HCT116 (cell line): ENCODE measurements at regions not wholly inside any gene's neighbourhood (a gene's known extent, or its start where the extent isn't known, plus 50 kb on each side); places are given as distances from the start of the nearest gene placed in this dataset.

Experiments
- ATAC-seq: fragments of 200-7000 bp; cut with Tn5 transposase; 2 replicates; pipeline ENCODE4 v1.9.1; 2020; ENCODE audit warnings: mild to moderate bottlenecking, moderate library complexity
- BruUV-seq: library from RNA; stranded (reverse); fragments of 400-500 nt; replicated peaks from 2 replicates; lab custom pipeline; 2021; lab: Mats Ljungman, UMichigan
- CTCF ChIA-PET: fragments of 300-600 bp; sonication (Branson Sonifier 250); formaldehyde crosslinking; loops from one replicate; lab custom pipeline; 2021; ENCODE audit warnings: antibody characterized with exemption; lab: Charles Lee
- POLR2A ChIA-PET: fragments of 300-600, 350-600 bp; sonication (Branson Sonifier 250); formaldehyde crosslinking; loops from one replicate; lab custom pipeline; 2021; ENCODE audit warnings: antibody characterized with exemption; lab: Charles Lee
- RAD21 ChIA-PET, 2 experiments: fragments of 300-600 bp; sonication (Branson Sonifier 250); formaldehyde crosslinking; loops; one replicate each; lab custom pipeline; 2023; ENCODE audit warnings: low total read pairs in 2 of 2; ENCODE audit not compliant: uncharacterized antibody in 2 of 2, unreplicated experiment in 2 of 2, low non-redundant PET in 1 of 2; lab: Charles Lee
- DNase-seq: peaks from one replicate; pipeline ENCODE4 v3.0.0-alpha.2; 2010; ENCODE audit warnings: low read depth, low spot score
- H2AFZ ChIP-seq: fragments of 200-600 bp; shearing (Covaris generic), sonication (generic); 2 replicates; pipeline ENCODE4 v1.6.1; 2017; ENCODE audit warnings: low read depth, mixed run types, mixed read lengths, antibody characterized with exemption, low read length; ENCODE audit not compliant: poor library complexity, severe bottlenecking
- H3K27ac ChIP-seq: 2 replicates; pipeline ENCODE4 v1.5.1; 2012; ENCODE audit warnings: low read depth, low read length
- H3K27me3 ChIP-seq: fragments of 200-600 bp; sonication (generic); 2 replicates; pipeline ENCODE4 v1.6.1; 2016; ENCODE audit warnings: mixed run types, low read length, mixed read lengths; ENCODE audit not compliant: insufficient read depth
- H3K36me3 ChIP-seq, 2 experiments: fragments of 200-500 bp in 1 of 2; fragments of 200-600 bp in 1 of 2; sonication (Bioruptor generic) in 1 of 2; sonication (generic) in 1 of 2; 2 replicates each; pipeline versions ENCODE4 v1.5.1 to v1.6.1; 2014 to 2016; ENCODE audit warnings: low read length in 2 of 2, inconsistent platforms in 1 of 2, mixed read lengths in 1 of 2, mixed run types in 1 of 2; ENCODE audit not compliant: insufficient read depth in 2 of 2, control insufficient read depth in 1 of 2
- H3K4me1 ChIP-seq, 2 experiments: fragments of 200-600 bp in 1 of 2; sonication (generic) in 1 of 2; 2 replicates each; pipeline versions ENCODE4 v1.5.1 to v1.6.1; 2012 to 2017; ENCODE audit warnings: low read length in 2 of 2, inconsistent platforms in 1 of 2, mild to moderate bottlenecking in 1 of 2, mixed read lengths in 1 of 2, mixed run types in 1 of 2, moderate library complexity in 1 of 2; ENCODE audit not compliant: insufficient read depth in 2 of 2, control insufficient read depth in 1 of 2
- H3K4me2 ChIP-seq: fragments of 200-600 bp; sonication (generic); 2 replicates; pipeline ENCODE4 v1.6.1; 2017; ENCODE audit warnings: mixed run types, low read length, mixed read lengths
- H3K4me3 ChIP-seq, 2 experiments: fragments of 200-600 bp in 1 of 2; sonication (generic) in 1 of 2; replicated peaks in 1 of 2; 2 replicates each; pipeline ENCODE4 v1.5.1; 2011 to 2016; ENCODE audit warnings: low read length in 2 of 2, control low read depth in 1 of 2, low read depth in 1 of 2, mild to moderate bottlenecking in 1 of 2, mixed read lengths in 1 of 2, mixed run types in 1 of 2
- H3K79me2 ChIP-seq: fragments of 200-600 bp; sonication (generic); 2 replicates; pipeline ENCODE4 v1.6.1; 2017; ENCODE audit warnings: mild to moderate bottlenecking, mixed run types, low read length, moderate library complexity, mixed read lengths; ENCODE audit not compliant: insufficient read depth
- H3K9ac ChIP-seq: fragments of 200-600 bp; sonication (generic); 2 replicates; pipeline ENCODE4 v1.6.1; 2016; ENCODE audit warnings: low read length, mixed read lengths
- H3K9me2 ChIP-seq: fragments of 200-600 bp; sonication (generic), shearing (Covaris generic); 2 replicates; pipeline ENCODE4 v1.6.1; 2017; ENCODE audit warnings: mixed run types, mild to moderate bottlenecking, moderate library complexity; ENCODE audit not compliant: insufficient read depth
- H3K9me3 ChIP-seq, 2 experiments: fragments of 200-500 bp in 1 of 2; fragments of 200-600 bp in 1 of 2; sonication (Bioruptor generic) in 1 of 2; sonication (generic) in 1 of 2; 2 replicates each; pipeline ENCODE4 v1.6.1; 2014 to 2017; ENCODE audit warnings: low read length in 2 of 2, mixed read lengths in 2 of 2, inconsistent platforms in 1 of 2, low read depth in 1 of 2, mild to moderate bottlenecking in 1 of 2, mixed run types in 1 of 2, moderate library complexity in 1 of 2; ENCODE audit not compliant: control insufficient read depth in 1 of 2, insufficient read depth in 1 of 2
- H4K20me1 ChIP-seq: fragments of 200-600 bp; sonication (generic), shearing (Covaris generic); 2 replicates; pipeline ENCODE4 v1.6.1; 2017; ENCODE audit warnings: mixed run types, mild to moderate bottlenecking, moderate library complexity; ENCODE audit not compliant: insufficient read depth
- CBX3 ChIP-seq: IDR thresholded peaks from 2 replicates; pipeline ENCODE4 v1.6.1; 2012; ENCODE audit warnings: low read depth
- EZH2 ChIP-seq: fragments of 200-600 bp; sonication (generic); IDR thresholded peaks from 2 replicates; pipeline ENCODE4 v1.6.1; 2017; ENCODE audit warnings: antibody characterized with exemption, mixed run types
- FOSL1 ChIP-seq: IDR thresholded peaks from 2 replicates; pipeline ENCODE4 v1.6.1; 2012; ENCODE audit warnings: low read depth
- POLR2AphosphoS5 ChIP-seq: IDR thresholded peaks from 2 replicates; pipeline ENCODE4 v1.6.1; 2011; ENCODE audit warnings: mild to moderate bottlenecking, low read depth, low read length, moderate library complexity
- SIN3A ChIP-seq: IDR thresholded peaks from 2 replicates; pipeline ENCODE4 v1.6.1; 2012; ENCODE audit warnings: low read depth
- SRF ChIP-seq: IDR thresholded peaks from 2 replicates; pipeline ENCODE4 v1.6.1; 2012; ENCODE audit warnings: low read depth
- YY1 ChIP-seq: IDR thresholded peaks from 2 replicates; pipeline ENCODE4 v1.6.1; 2011; ENCODE audit warnings: low read length, low read depth, moderate library complexity, mild to moderate bottlenecking; ENCODE audit not compliant: insufficient replicate concordance; ENCODE audit errors: extremely low read depth
- ZNF274 ChIP-seq: fragments of 200-500 bp; sonication (Bioruptor generic); IDR thresholded peaks from 2 replicates; pipeline ENCODE4 v1.6.1; 2014; ENCODE audit warnings: mild to moderate bottlenecking, low read depth, low read length, inconsistent platforms
- intact Hi-C: fragments of 100-400 bp; cut with micrococcal nuclease; formaldehyde crosslinking; loops from 2 replicates; pipeline ENCODE4 v1.10.0; 2022
- TF ChIP-seq, protein P1 (sequence below): IDR thresholded peaks from 2 replicates; pipeline ENCODE4 v1.6.1; 2012; ENCODE audit warnings: low read depth
- TF ChIP-seq, protein P2 (sequence below): IDR thresholded peaks from 2 replicates; pipeline ENCODE4 v1.6.1; 2011; ENCODE audit warnings: mild to moderate bottlenecking, low read length, moderate library complexity; ENCODE audit not compliant: insufficient replicate concordance; ENCODE audit errors: extremely low read depth

DNA sequence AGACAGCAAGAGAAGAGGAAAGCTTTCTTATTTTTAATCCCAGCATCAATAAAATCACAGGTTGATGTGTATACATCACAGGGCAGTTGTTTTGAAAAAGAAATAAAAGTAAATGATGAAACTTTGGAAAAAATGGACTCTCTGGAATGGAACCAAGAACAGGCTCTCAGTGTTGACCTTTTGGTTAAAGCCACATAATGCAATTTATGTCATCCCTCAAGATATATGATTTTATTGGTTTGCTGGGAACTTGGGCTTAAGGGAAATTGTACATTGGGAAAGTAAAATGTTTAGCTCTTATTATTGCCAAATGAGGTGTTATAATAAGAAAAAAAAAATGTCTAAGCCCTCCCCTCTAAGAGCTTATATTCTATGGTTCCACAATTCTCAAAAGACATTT, 139.8 kb upstream of the MTNR1B start:
- H3K9me3 ChIP-seq, result no peaks in the 10 kb centered on the region
- H4K20me1 ChIP-seq, result no peaks in the 10 kb centered on the region
- intact Hi-C loops, result no loop called here
- no peak overlapping the region for H3K4me3 ChIP-seq
- H3K9ac ChIP-seq, result no peak overlapping the region
- H3K27ac ChIP-seq, result no peak overlapping the region
- H3K36me3 ChIP-seq, result no peaks in the 10 kb centered on the region
- BruUV-seq, result no TSS peak
- H2AFZ ChIP-seq, result no peak overlapping the region
- ATAC-seq, result no peak
- ChIA-PET POLR2A (no interaction called here), RAD21 (no interaction called here), CTCF (no interaction called here)
- no peaks in the 10 kb centered on the region for H3K27me3 ChIP-seq
- no peaks in the 10 kb centered on the region for H3K9me2 ChIP-seq
- no peaks in the 10 kb centered on the region for H3K79me2 ChIP-seq
- TF ChIP-seq, protein P1, sequence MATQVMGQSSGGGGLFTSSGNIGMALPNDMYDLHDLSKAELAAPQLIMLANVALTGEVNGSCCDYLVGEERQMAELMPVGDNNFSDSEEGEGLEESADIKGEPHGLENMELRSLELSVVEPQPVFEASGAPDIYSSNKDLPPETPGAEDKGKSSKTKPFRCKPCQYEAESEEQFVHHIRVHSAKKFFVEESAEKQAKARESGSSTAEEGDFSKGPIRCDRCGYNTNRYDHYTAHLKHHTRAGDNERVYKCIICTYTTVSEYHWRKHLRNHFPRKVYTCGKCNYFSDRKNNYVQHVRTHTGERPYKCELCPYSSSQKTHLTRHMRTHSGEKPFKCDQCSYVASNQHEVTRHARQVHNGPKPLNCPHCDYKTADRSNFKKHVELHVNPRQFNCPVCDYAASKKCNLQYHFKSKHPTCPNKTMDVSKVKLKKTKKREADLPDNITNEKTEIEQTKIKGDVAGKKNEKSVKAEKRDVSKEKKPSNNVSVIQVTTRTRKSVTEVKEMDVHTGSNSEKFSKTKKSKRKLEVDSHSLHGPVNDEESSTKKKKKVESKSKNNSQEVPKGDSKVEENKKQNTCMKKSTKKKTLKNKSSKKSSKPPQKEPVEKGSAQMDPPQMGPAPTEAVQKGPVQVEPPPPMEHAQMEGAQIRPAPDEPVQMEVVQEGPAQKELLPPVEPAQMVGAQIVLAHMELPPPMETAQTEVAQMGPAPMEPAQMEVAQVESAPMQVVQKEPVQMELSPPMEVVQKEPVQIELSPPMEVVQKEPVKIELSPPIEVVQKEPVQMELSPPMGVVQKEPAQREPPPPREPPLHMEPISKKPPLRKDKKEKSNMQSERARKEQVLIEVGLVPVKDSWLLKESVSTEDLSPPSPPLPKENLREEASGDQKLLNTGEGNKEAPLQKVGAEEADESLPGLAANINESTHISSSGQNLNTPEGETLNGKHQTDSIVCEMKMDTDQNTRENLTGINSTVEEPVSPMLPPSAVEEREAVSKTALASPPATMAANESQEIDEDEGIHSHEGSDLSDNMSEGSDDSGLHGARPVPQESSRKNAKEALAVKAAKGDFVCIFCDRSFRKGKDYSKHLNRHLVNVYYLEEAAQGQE, result no peak
- TF ChIP-seq ZNF274 (no peak), SIN3A (no peak), EZH2 (no peak), CBX3 (no peak), POLR2AphosphoS5 (no peak), YY1 (no peak), SRF (no peak), FOSL1 (no peak)
- TF ChIP-seq, protein P2, sequence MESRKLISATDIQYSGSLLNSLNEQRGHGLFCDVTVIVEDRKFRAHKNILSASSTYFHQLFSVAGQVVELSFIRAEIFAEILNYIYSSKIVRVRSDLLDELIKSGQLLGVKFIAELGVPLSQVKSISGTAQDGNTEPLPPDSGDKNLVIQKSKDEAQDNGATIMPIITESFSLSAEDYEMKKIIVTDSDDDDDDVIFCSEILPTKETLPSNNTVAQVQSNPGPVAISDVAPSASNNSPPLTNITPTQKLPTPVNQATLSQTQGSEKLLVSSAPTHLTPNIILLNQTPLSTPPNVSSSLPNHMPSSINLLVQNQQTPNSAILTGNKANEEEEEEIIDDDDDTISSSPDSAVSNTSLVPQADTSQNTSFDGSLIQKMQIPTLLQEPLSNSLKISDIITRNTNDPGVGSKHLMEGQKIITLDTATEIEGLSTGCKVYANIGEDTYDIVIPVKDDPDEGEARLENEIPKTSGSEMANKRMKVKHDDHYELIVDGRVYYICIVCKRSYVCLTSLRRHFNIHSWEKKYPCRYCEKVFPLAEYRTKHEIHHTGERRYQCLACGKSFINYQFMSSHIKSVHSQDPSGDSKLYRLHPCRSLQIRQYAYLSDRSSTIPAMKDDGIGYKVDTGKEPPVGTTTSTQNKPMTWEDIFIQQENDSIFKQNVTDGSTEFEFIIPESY, result no peak
- no peaks in the 10 kb centered on the region for H3K4me1 ChIP-seq
- H3K4me2 ChIP-seq, result no peak overlapping the region
- no peak for DNase-seq
